K562 (cell line): ENCODE measurements at regions not wholly inside any gene's neighbourhood (a gene's known extent, or its start where the extent isn't known, plus 50 kb on each side); places are given as distances from the start of the nearest gene placed in this dataset.

Experiments used
- ESRRA ChIP-seq: fragments of 450-650 bp; IDR thresholded peaks from 2 replicates; pipeline ENCODE4 v1.6.1; 2014; ENCODE audit warnings: low read depth, mild to moderate bottlenecking, moderate library complexity, borderline replicate concordance
- HNRNPLL ChIP-seq: fragments of 200-400 bp; formaldehyde crosslinking; IDR thresholded peaks from 2 replicates; pipeline ENCODE4 v1.6.1; 2017; ENCODE audit warnings: low read length, low read depth, mild to moderate bottlenecking; ENCODE audit not compliant: poor library complexity, severe bottlenecking
- POLR2AphosphoS5 ChIP-seq: IDR thresholded peaks from 2 replicates; pipeline ENCODE4 v1.6.1; 2011; ENCODE audit warnings: mild to moderate bottlenecking, low read depth, low read length, moderate library complexity; ENCODE audit not compliant: control insufficient read depth, insufficient read depth
- RAD21 ChIP-seq, 2 experiments: fragments of 250-450 bp in 1 of 2; fragments of 450-650 bp in 1 of 2; sonication (Bioruptor Pico) in 1 of 2; formaldehyde crosslinking in 1 of 2; IDR thresholded peaks in 1 of 2; conservative IDR thresholded peaks in 1 of 2; 2 replicates each; pipeline versions ENCODE4 v1.4.0 to v1.8.0; 2020 to 2022; ENCODE audit warnings: mild to moderate bottlenecking in 2 of 2, moderate library complexity in 1 of 2
- TF ChIP-seq, protein P1 (sequence below), 3 experiments: IDR thresholded peaks in 2 of 3; conservative IDR thresholded peaks in 1 of 3; 2 replicates each; pipeline ENCODE4 v1.5.1; 2011 to 2012; ENCODE audit warnings: low read length in 3 of 3, mild to moderate bottlenecking in 3 of 3, control low read depth in 2 of 3, improper control_type of control experiment in 1 of 3, inconsistent platforms in 1 of 3, low read depth in 1 of 3, mixed read lengths in 1 of 3, moderate library complexity in 1 of 3; ENCODE audit not compliant: insufficient read depth in 2 of 3

GRCh38 chr2:12432985-12433625, 283.6 kb upstream of the TRIB2 start:
- TF ChIP-seq, protein P1, sequence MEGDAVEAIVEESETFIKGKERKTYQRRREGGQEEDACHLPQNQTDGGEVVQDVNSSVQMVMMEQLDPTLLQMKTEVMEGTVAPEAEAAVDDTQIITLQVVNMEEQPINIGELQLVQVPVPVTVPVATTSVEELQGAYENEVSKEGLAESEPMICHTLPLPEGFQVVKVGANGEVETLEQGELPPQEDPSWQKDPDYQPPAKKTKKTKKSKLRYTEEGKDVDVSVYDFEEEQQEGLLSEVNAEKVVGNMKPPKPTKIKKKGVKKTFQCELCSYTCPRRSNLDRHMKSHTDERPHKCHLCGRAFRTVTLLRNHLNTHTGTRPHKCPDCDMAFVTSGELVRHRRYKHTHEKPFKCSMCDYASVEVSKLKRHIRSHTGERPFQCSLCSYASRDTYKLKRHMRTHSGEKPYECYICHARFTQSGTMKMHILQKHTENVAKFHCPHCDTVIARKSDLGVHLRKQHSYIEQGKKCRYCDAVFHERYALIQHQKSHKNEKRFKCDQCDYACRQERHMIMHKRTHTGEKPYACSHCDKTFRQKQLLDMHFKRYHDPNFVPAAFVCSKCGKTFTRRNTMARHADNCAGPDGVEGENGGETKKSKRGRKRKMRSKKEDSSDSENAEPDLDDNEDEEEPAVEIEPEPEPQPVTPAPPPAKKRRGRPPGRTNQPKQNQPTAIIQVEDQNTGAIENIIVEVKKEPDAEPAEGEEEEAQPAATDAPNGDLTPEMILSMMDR (IDR thresholded peaks at IDR 0.05 in 2 of 3, conservative IDR thresholded peaks at IDR 0.05 in 1 of 3; ENCODE audit: insufficient read depth in 2 of 3, low read depth in 1 of 3, low read length in 3 of 3) = no peak
- no peak for TF ChIP-seq POLR2AphosphoS5
- no peak for TF ChIP-seq HNRNPLL
- TF ChIP-seq ESRRA = no peak
- TF ChIP-seq RAD21 (CRISPR knock-in tag; conservative IDR thresholded peaks at IDR 0.05 in 1 of 2, IDR thresholded peaks at IDR 0.05 in 1 of 2) = no peak
